GM12872 (cell line): ENCODE measurements at regions not wholly inside any gene's neighbourhood (a gene's known extent, or its start where the extent isn't known, plus 50 kb on each side); places are given as distances from the start of the nearest gene placed in this dataset.

ENCODE experiments used
- TF ChIP-seq, protein P1 (sequence below): IDR thresholded peaks from 3 replicates; pipeline ENCODE4 v1.5.1; 2011; ENCODE audit warnings: low read depth, mild to moderate bottlenecking, low read length, moderate library complexity; ENCODE audit not compliant: insufficient read depth

DNA sequence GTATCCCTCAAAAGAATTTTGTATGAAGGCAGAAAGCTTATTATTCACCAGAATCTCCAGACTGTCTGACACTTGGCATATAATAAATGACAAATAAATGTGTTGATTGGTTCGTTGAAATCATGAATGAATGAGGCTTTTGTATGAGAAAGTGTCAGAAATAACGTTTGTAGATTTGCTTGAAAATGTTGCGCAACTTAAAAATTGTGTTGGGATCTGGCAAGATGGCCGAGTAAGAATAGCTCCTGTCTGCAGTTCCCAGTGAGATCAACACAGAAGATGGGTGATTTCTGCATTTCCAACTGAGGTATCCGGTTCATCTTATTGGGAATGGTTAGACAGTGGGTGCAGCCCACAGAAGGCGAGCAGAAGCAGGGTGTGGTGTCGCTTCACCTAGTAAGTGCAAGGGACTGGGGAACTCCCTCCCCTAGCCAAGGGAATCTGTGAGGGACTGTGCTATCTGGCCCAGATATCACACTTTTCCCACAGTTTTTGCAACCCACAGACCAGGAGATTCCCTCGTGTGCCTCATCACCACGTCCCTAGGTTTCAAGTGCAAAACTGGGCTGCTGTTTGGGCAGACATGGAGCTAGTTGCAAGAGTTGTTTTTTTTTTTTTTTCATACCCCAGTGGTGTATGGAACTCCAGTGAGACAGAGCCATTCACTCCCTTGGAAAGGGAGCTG, 759.0 kb downstream of the LTN1 start:
- TF ChIP-seq, protein P1, sequence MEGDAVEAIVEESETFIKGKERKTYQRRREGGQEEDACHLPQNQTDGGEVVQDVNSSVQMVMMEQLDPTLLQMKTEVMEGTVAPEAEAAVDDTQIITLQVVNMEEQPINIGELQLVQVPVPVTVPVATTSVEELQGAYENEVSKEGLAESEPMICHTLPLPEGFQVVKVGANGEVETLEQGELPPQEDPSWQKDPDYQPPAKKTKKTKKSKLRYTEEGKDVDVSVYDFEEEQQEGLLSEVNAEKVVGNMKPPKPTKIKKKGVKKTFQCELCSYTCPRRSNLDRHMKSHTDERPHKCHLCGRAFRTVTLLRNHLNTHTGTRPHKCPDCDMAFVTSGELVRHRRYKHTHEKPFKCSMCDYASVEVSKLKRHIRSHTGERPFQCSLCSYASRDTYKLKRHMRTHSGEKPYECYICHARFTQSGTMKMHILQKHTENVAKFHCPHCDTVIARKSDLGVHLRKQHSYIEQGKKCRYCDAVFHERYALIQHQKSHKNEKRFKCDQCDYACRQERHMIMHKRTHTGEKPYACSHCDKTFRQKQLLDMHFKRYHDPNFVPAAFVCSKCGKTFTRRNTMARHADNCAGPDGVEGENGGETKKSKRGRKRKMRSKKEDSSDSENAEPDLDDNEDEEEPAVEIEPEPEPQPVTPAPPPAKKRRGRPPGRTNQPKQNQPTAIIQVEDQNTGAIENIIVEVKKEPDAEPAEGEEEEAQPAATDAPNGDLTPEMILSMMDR, result no peak

DNA sequence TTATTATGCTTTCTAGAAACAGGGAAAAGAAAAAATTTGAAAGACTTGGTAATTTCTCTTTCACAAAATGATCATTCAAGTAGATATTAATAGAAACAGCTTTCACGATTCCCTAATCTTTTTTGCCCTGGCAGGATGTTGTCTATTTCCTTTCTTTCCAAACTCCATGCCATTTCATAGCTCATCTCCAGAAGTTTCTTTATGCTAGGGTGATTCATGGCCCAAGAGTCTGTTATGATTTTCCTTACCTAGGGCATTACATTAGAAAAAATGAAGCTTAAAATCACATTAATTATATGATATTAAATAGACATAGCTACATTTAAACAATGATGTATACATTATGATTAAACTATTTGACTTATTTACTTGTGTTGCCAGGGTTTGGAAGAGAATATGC, 762.1 kb downstream of the LTN1 start:
- TF ChIP-seq, protein P1, result no peak

- TF ChIP-seq, protein P1, result no peak
Measured at GRCh38 chr21:28229814-28230213, 762.9 kb downstream of the LTN1 start.

DNA sequence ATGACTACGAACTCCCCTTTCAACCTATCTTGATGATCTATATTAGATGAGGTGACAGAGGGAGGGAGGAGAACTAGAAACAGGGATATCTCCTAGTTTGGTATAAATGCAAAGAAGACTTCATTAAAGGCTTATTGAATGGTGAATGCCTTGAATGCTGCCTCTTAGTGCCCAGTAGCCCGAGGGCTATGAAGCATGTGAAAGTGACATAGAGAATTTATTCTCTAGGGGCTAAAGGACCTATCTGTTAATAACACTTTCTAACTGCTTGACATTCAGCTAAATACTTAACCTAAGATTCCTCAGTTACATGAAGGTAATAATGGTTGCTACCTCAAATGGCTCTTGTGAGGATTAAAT, 764.1 kb downstream of the LTN1 start:
- TF ChIP-seq, protein P1, result no peak

- TF ChIP-seq, protein P1, result no peak
Measured at GRCh38 chr21:28227881-28228635, 764.6 kb downstream of the LTN1 start.

DNA sequence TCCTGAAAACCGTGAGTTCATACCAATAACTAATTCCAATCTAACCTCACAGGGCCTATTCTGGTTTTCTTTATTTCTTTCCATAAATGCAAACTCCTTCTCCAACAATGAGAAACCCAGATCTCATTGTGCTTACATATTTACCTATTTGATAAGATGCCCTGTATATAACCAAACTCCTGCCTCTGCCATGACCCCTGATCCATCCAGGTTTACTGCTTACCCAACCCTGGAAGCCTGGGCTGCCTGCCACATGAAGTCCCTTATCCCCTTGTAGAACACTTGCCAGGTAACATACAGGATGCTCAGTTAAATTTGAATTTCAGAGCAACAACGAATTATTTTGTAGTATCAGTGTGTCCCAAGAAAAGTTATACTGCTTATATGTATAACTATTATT, 766.1 kb downstream of the LTN1 start:
- TF ChIP-seq, protein P1, result no peak

DNA sequence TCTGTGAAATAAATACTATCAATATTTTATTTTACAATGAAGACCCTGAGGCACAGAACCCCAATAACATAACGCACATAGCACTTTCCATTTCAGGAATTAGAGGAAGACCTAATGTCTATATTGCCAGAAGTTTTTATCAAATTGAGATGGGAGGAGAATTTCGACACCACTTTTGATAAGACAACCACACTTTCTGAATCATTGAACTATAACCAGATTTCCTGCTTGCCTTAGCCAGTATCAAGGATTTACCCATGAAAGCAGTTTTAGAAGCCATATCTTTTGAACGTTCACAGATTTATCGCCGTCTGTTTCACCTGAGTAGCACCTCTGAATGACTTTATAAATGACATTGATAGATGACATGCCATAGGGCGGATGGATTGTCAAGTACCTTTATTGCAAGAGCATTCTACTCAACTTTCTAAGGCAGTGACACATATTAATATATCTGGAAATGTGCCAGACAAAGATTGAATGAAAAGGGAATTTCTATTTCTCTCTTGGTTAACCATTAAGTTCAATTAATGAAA, 768.4 kb downstream of the LTN1 start:
- TF ChIP-seq, protein P1, result no peak
